ENCODE measurements at regions not wholly inside any gene's neighbourhood (a gene's known extent, or its start where the extent isn't known, plus 50 kb on each side); places are given as distances from the start of the nearest gene placed in this dataset.

DNA sequence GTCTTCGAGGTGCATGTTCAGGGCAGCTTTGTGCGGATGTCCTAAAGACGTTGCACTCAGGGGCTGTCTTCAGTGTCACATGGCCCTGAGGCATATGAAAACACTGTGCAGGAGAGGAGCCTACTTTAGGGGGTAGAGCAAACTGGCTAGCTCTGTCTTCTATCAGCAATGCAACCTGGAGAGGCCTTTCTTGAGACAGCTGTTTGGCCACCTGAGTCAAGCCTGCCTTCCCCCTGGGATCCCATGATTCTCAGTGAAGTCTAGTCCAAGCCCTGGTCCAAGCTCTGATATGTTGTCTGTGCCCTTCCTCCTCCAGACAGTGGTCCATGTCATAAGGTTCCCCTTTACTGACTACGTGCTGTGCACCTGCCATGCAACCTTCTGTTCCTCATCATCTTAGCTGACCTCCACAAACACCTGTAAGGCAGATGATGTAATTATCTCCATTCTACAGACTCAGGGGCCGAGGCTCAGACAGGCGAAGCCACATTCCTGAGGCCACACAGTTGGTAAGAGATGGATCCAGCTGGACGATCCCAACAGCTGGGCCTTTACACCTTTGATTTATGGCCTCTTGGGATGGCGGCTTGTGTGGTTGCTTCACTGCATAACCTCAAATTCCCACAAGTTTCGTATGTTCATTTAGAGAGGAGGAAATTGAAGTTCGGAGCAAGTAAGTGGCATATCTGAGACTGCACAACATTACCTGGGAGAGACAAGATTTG lies 109.9 kb downstream of the COPS8 start:
- TF ChIP-seq, protein P1, sequence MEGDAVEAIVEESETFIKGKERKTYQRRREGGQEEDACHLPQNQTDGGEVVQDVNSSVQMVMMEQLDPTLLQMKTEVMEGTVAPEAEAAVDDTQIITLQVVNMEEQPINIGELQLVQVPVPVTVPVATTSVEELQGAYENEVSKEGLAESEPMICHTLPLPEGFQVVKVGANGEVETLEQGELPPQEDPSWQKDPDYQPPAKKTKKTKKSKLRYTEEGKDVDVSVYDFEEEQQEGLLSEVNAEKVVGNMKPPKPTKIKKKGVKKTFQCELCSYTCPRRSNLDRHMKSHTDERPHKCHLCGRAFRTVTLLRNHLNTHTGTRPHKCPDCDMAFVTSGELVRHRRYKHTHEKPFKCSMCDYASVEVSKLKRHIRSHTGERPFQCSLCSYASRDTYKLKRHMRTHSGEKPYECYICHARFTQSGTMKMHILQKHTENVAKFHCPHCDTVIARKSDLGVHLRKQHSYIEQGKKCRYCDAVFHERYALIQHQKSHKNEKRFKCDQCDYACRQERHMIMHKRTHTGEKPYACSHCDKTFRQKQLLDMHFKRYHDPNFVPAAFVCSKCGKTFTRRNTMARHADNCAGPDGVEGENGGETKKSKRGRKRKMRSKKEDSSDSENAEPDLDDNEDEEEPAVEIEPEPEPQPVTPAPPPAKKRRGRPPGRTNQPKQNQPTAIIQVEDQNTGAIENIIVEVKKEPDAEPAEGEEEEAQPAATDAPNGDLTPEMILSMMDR (conservative IDR thresholded peaks at IDR 0.05), result no peak
- TF ChIP-seq ZFX (IDR thresholded peaks at IDR 0.05), result no peak
